Hepatocyte (in vitro differentiated cells): ENCODE measurements at regions not wholly inside any gene's neighbourhood (a gene's known extent, or its start where the extent isn't known, plus 50 kb on each side); places are given as distances from the start of the nearest gene placed in this dataset.

Experiments used
- DNase-seq: peaks from one replicate; pipeline ENCODE4 v3.0.0-alpha.2; 2016; ENCODE audit warnings: low spot score
- H2AFZ ChIP-seq: fragments of 200-600 bp; sonication (generic); 2 replicates; pipeline ENCODE4 v1.6.0; 2016; ENCODE audit warnings: antibody characterized with exemption, mild to moderate bottlenecking
- H3K27ac ChIP-seq: fragments of 200-600 bp; sonication (generic); 2 replicates; pipeline ENCODE4 v1.5.1; 2016; ENCODE audit warnings: mild to moderate bottlenecking
- H3K27me3 ChIP-seq: fragments of 200-600 bp; sonication (generic); 2 replicates; pipeline ENCODE4 v1.6.1; 2016
- H3K36me3 ChIP-seq: fragments of 200-600 bp; sonication (generic); replicated peaks from 2 replicates; pipeline ENCODE4 v1.5.1; 2016; ENCODE audit warnings: low read depth; ENCODE audit not compliant: insufficient read depth
- H3K4me1 ChIP-seq: fragments of 200-600 bp; sonication (generic); 2 replicates; pipeline ENCODE4 v1.5.1; 2016; ENCODE audit warnings: mild to moderate bottlenecking, moderate library complexity; ENCODE audit not compliant: insufficient read depth
- H3K4me2 ChIP-seq: fragments of 200-600 bp; sonication (generic); 2 replicates; pipeline ENCODE4 v1.6.0; 2016
- H3K4me3 ChIP-seq: fragments of 200-600 bp; sonication (generic); 2 replicates; pipeline ENCODE4 v1.5.1; 2016; ENCODE audit warnings: mild to moderate bottlenecking
- H3K79me2 ChIP-seq: fragments of 200-600 bp; sonication (generic); 2 replicates; pipeline ENCODE4 v1.6.0; 2017; ENCODE audit warnings: mild to moderate bottlenecking
- H3K9me2 ChIP-seq: fragments of 200-600 bp; sonication (generic); replicated peaks from 2 replicates; pipeline ENCODE4 v1.6.0; 2017; ENCODE audit warnings: mild to moderate bottlenecking; ENCODE audit not compliant: insufficient read depth
- H3K9me3 ChIP-seq: fragments of 200-600 bp; sonication (generic); 2 replicates; pipeline ENCODE4 v1.5.1; 2016; ENCODE audit warnings: low read depth, mild to moderate bottlenecking
- H4K20me1 ChIP-seq: fragments of 200-600 bp; sonication (generic); 2 replicates; pipeline ENCODE4 v1.6.0; 2016; ENCODE audit warnings: mild to moderate bottlenecking; ENCODE audit not compliant: insufficient read depth, poor library complexity, severe bottlenecking
- EZH2 ChIP-seq: fragments of 200-600 bp; sonication (generic); IDR thresholded peaks from 2 replicates; pipeline ENCODE4 v1.6.1; 2016; ENCODE audit warnings: antibody characterized with exemption, mild to moderate bottlenecking, borderline replicate concordance
- EZH2phosphoT487 ChIP-seq: fragments of 200-600 bp; sonication (generic); IDR thresholded peaks from one replicate; pipeline ENCODE4 v1.6.1; 2018; ENCODE audit warnings: antibody characterized with exemption, mild to moderate bottlenecking, low read depth, moderate library complexity; ENCODE audit not compliant: unreplicated experiment, severe bottlenecking
- WGBS: methylation state at CpG from one replicate; pipeline ENCODE4 v1.1.6; 2016; ENCODE audit warnings: low lambda C conversion rate; ENCODE audit errors: missing lambda C conversion rate; 5-methylcytosine and 5-hydroxymethylcytosine counted together
- TF ChIP-seq, protein P1 (sequence below): fragments of 200-600 bp; sonication (generic); IDR thresholded peaks from 2 replicates; pipeline ENCODE4 v1.5.1; 2016; ENCODE audit warnings: antibody characterized with exemption, mild to moderate bottlenecking; ENCODE audit not compliant: poor library complexity

- TF ChIP-seq, protein P1, sequence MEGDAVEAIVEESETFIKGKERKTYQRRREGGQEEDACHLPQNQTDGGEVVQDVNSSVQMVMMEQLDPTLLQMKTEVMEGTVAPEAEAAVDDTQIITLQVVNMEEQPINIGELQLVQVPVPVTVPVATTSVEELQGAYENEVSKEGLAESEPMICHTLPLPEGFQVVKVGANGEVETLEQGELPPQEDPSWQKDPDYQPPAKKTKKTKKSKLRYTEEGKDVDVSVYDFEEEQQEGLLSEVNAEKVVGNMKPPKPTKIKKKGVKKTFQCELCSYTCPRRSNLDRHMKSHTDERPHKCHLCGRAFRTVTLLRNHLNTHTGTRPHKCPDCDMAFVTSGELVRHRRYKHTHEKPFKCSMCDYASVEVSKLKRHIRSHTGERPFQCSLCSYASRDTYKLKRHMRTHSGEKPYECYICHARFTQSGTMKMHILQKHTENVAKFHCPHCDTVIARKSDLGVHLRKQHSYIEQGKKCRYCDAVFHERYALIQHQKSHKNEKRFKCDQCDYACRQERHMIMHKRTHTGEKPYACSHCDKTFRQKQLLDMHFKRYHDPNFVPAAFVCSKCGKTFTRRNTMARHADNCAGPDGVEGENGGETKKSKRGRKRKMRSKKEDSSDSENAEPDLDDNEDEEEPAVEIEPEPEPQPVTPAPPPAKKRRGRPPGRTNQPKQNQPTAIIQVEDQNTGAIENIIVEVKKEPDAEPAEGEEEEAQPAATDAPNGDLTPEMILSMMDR = no peak
- no peak for TF ChIP-seq EZH2phosphoT487
- TF ChIP-seq EZH2 = no peak
- no peak for DNase-seq
- H3K4me1 ChIP-seq = no peaks in the 10 kb centered on the region
- H3K27me3 ChIP-seq = no peaks in the 10 kb centered on the region
- H3K36me3 ChIP-seq = no peaks in the 10 kb centered on the region
- H3K79me2 ChIP-seq = no peaks in the 10 kb centered on the region
- no peak overlapping the region for H3K4me2 ChIP-seq
- WGBS = 89% methylated on average over 4 of the region's 4 CpGs
- no peaks in the 10 kb centered on the region for H3K9me3 ChIP-seq
- no peak overlapping the region for H3K4me3 ChIP-seq
- no peaks in the 10 kb centered on the region for H4K20me1 ChIP-seq
- no peak overlapping the region for H2AFZ ChIP-seq
- no peaks in the 10 kb centered on the region for H3K9me2 ChIP-seq
- H3K27ac ChIP-seq = no peak overlapping the region
These were observed 662.5 kb downstream of the IRX1 start for GRCh38 chr5:4258170-4258569.

GRCh38 chr5:4271193-4271592 is 675.6 kb downstream of the IRX1 start:
- DNase-seq = no peak
- Histone ChIP-seq H3K9me2 (no peaks in the 10 kb centered on the region), H3K4me3 (no peak overlapping the region), H3K4me1 (no peaks in the 10 kb centered on the region), H3K27ac (no peak overlapping the region), H3K9me3 (no peaks in the 10 kb centered on the region), H2AFZ (no peak overlapping the region), H3K79me2 (no peaks in the 10 kb centered on the region), H3K27me3 (no peaks in the 10 kb centered on the region), H3K4me2 (no peak overlapping the region), H3K36me3 (no peaks in the 10 kb centered on the region), H4K20me1 (no peaks in the 10 kb centered on the region)
- WGBS = 87% methylated on average over 2 of the region's 2 CpGs
- TF ChIP-seq EZH2 (no peak), EZH2phosphoT487 (no peak)
- TF ChIP-seq, protein P1 = no peak

DNA sequence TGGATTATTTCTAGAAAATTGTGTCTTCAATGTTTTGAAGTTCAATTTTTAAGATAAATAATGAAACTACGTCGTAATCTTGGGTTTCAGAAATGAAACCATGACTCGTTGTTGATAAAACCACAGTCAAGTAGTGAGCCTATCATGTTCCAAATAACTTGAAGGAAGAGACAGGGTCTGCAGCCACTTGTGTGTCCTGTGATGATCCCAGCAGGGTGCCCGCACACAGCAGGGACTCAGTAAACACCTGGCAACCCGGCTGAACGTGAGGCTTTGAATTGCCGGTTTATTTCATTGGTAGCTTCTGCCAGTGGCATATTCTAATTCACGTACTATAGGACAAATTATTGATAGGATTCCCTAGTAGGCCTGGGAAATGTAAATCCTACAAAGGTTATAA is 679.6 kb downstream of the IRX1 start:
- H3K79me2 ChIP-seq = no peaks in the 10 kb centered on the region
- no peak overlapping the region for H3K27ac ChIP-seq
- H3K9me3 ChIP-seq = no peaks in the 10 kb centered on the region
- no peak overlapping the region for H3K4me2 ChIP-seq
- no peaks in the 10 kb centered on the region for H3K27me3 ChIP-seq
- no peaks in the 10 kb centered on the region for H3K36me3 ChIP-seq
- no peaks in the 10 kb centered on the region for H3K4me1 ChIP-seq
- TF ChIP-seq EZH2 = no peak
- TF ChIP-seq, protein P1 = no peak
- no peak for TF ChIP-seq EZH2phosphoT487
- no peak overlapping the region for H2AFZ ChIP-seq
- H3K4me3 ChIP-seq = no peak overlapping the region
- DNase-seq = no peak
- H3K9me2 ChIP-seq = no peaks in the 10 kb centered on the region
- no peaks in the 10 kb centered on the region for H4K20me1 ChIP-seq
- 62% methylated on average over 8 of the region's 8 CpGs for WGBS

DNA sequence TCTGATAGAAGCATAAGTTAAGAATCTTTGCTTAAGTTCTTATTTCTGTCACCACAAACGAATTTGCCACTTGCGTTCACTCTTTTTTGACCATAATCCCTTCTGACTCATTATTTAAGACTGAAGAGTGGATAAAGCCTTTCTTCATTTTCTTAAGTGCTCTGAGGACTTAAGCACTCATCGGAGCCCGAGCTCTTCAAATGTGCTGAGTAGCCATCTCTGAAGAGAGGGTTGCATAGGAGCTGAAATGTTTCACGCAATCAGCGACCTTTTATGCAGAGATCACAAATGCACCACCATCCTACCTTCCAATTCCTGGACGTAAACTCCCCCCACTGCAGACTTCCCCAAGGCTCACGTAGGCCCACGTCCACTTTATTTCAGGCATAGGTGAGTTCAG is 699.2 kb downstream of the IRX1 start:
- H4K20me1 ChIP-seq = no peaks in the 10 kb centered on the region
- no peaks in the 10 kb centered on the region for H3K79me2 ChIP-seq
- H3K4me2 ChIP-seq = no peak overlapping the region
- no peak overlapping the region for H3K4me3 ChIP-seq
- no peaks in the 10 kb centered on the region for H3K9me2 ChIP-seq
- H2AFZ ChIP-seq = no peak overlapping the region
- H3K27ac ChIP-seq = no peak overlapping the region
- TF ChIP-seq EZH2phosphoT487 = no peak
- TF ChIP-seq, protein P1 = no peak
- TF ChIP-seq EZH2 = no peak
- peaks cover 3% of the 10 kb centered on the region for H3K27me3 ChIP-seq
- no peaks in the 10 kb centered on the region for H3K9me3 ChIP-seq
- no peak for DNase-seq
- H3K36me3 ChIP-seq = no peaks in the 10 kb centered on the region
- H3K4me1 ChIP-seq = no peaks in the 10 kb centered on the region
- WGBS = 85% methylated on average over 9 of the region's 9 CpGs
